ENCODE measurements at regions not wholly inside any gene's neighbourhood (a gene's known extent, or its start where the extent isn't known, plus 50 kb on each side); places are given as distances from the start of the nearest gene placed in this dataset.

DNA sequence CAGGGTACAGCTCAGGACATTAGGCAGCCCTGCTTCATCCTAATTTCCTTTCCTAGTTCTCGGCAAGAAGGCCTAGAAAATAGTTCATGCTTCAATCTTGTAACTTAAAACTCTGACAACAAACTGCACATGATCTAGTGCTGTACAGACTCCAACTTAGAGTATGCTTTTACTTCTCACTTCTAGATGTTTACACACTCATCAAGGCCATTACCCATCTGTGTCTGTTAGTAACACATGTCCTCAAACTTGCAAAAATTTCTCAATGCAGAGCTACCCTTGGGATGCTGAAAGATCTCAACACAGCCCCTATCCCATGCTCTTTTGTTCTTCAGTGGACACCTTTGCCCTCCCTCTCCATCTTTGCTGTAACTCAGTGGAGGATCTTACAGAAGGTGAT, 252.0 kb downstream of the OSR1 start:
- TF ChIP-seq, protein P1, sequence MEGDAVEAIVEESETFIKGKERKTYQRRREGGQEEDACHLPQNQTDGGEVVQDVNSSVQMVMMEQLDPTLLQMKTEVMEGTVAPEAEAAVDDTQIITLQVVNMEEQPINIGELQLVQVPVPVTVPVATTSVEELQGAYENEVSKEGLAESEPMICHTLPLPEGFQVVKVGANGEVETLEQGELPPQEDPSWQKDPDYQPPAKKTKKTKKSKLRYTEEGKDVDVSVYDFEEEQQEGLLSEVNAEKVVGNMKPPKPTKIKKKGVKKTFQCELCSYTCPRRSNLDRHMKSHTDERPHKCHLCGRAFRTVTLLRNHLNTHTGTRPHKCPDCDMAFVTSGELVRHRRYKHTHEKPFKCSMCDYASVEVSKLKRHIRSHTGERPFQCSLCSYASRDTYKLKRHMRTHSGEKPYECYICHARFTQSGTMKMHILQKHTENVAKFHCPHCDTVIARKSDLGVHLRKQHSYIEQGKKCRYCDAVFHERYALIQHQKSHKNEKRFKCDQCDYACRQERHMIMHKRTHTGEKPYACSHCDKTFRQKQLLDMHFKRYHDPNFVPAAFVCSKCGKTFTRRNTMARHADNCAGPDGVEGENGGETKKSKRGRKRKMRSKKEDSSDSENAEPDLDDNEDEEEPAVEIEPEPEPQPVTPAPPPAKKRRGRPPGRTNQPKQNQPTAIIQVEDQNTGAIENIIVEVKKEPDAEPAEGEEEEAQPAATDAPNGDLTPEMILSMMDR (IDR thresholded peaks at IDR 0.05) = no peak
- no peak for TF ChIP-seq POLR2A (IDR thresholded peaks at IDR 0.05)

Measured in thyroid gland (tissue), 4 donors.